ENCODE measurements at regions not wholly inside any gene's neighbourhood (a gene's known extent, or its start where the extent isn't known, plus 50 kb on each side); places are given as distances from the start of the nearest gene placed in this dataset.

- TF ChIP-seq POLR2AphosphoS5 (IDR thresholded peaks at IDR 0.05; ENCODE audit: low read depth, low read length) (no peak), TAF1 (IDR thresholded peaks at IDR 0.05; ENCODE audit: borderline replicate concordance, insufficient read depth, low read length) (no peak), FOXP2 (optimal IDR thresholded peaks at IDR 0.05; ENCODE audit: borderline replicate concordance, extremely low read depth, extremely low read length, insufficient read depth) (no peak)
- TF ChIP-seq, protein P1, sequence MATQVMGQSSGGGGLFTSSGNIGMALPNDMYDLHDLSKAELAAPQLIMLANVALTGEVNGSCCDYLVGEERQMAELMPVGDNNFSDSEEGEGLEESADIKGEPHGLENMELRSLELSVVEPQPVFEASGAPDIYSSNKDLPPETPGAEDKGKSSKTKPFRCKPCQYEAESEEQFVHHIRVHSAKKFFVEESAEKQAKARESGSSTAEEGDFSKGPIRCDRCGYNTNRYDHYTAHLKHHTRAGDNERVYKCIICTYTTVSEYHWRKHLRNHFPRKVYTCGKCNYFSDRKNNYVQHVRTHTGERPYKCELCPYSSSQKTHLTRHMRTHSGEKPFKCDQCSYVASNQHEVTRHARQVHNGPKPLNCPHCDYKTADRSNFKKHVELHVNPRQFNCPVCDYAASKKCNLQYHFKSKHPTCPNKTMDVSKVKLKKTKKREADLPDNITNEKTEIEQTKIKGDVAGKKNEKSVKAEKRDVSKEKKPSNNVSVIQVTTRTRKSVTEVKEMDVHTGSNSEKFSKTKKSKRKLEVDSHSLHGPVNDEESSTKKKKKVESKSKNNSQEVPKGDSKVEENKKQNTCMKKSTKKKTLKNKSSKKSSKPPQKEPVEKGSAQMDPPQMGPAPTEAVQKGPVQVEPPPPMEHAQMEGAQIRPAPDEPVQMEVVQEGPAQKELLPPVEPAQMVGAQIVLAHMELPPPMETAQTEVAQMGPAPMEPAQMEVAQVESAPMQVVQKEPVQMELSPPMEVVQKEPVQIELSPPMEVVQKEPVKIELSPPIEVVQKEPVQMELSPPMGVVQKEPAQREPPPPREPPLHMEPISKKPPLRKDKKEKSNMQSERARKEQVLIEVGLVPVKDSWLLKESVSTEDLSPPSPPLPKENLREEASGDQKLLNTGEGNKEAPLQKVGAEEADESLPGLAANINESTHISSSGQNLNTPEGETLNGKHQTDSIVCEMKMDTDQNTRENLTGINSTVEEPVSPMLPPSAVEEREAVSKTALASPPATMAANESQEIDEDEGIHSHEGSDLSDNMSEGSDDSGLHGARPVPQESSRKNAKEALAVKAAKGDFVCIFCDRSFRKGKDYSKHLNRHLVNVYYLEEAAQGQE (IDR thresholded peaks at IDR 0.05; ENCODE audit: insufficient read depth in 1 of 2, low read depth in 2 of 2, low read length in 2 of 2): no peak
Measured at GRCh38 chr6:56798163-56798562, 155.5 kb upstream of the DST start.
